Neural cell (in vitro differentiated cells): ENCODE measurements at regions not wholly inside any gene's neighbourhood (a gene's known extent, or its start where the extent isn't known, plus 50 kb on each side); places are given as distances from the start of the nearest gene placed in this dataset.

Experiments used
- H2AFZ ChIP-seq: fragments of 200-600, 300-800 bp; sonication (generic), shearing (Covaris generic); 2 replicates; pipeline ENCODE4 v1.6.0; 2014; ENCODE audit warnings: low read depth, mild to moderate bottlenecking, antibody characterized with exemption, low read length, moderate library complexity
- H3F3A ChIP-seq: fragments of 200-600 bp; shearing (Covaris generic); 2 replicates; pipeline ENCODE4 v1.6.1; 2016; ENCODE audit warnings: mild to moderate bottlenecking, moderate library complexity, mixed read lengths, antibody characterized with exemption, low read length; ENCODE audit not compliant: insufficient read depth, poor library complexity, severe bottlenecking
- H3K27ac ChIP-seq: fragments of 200-600, 300-800 bp; sonication (generic), shearing (Covaris generic); 2 replicates; pipeline ENCODE4 v1.5.1; 2014; ENCODE audit warnings: mild to moderate bottlenecking, low read length, moderate library complexity
- H3K27me3 ChIP-seq: fragments of 300-800, 200-600 bp; sonication (generic), shearing (Covaris generic); 2 replicates; pipeline ENCODE4 v1.6.0; 2014; ENCODE audit warnings: mild to moderate bottlenecking, low read depth, low read length, moderate library complexity; ENCODE audit not compliant: insufficient read depth
- H3K36me3 ChIP-seq: fragments of 300-800, 200-600 bp; sonication (generic), shearing (Covaris generic); 2 replicates; pipeline ENCODE4 v1.5.1; 2014; ENCODE audit warnings: mild to moderate bottlenecking, antibody characterized with exemption, low read length, moderate library complexity; ENCODE audit not compliant: insufficient read depth
- H3K4me2 ChIP-seq: fragments of 300-800, 200-600 bp; sonication (generic), shearing (Covaris generic); 2 replicates; pipeline ENCODE4 v1.6.0; 2014; ENCODE audit warnings: mild to moderate bottlenecking, low read length
- H3K4me3 ChIP-seq: fragments of 300-800, 200-600 bp; sonication (generic), shearing (Covaris generic); 2 replicates; pipeline ENCODE4 v1.5.1; 2014; ENCODE audit warnings: mild to moderate bottlenecking, low read length, moderate library complexity
- H3K79me2 ChIP-seq: fragments of 200-600 bp; shearing (Covaris generic); replicated peaks from 2 replicates; pipeline ENCODE4 v1.6.0; 2014; ENCODE audit warnings: mild to moderate bottlenecking, low read length, moderate library complexity; ENCODE audit not compliant: insufficient read depth
- H3K9ac ChIP-seq: fragments of 300-800, 200-600 bp; sonication (generic), shearing (Covaris generic); 2 replicates; pipeline ENCODE4 v1.6.1; 2016; ENCODE audit warnings: mild to moderate bottlenecking, low read length, mixed read lengths
- H3K9me2 ChIP-seq: fragments of 200-600 bp; shearing (Covaris generic); 2 replicates; pipeline ENCODE4 v1.6.1; 2016; ENCODE audit warnings: mild to moderate bottlenecking, low read length, mixed read lengths; ENCODE audit not compliant: insufficient read depth
- H3K9me3 ChIP-seq: fragments of 200-600, 300-800 bp; sonication (generic), shearing (Covaris generic); 2 replicates; pipeline ENCODE4 v1.6.1; 2016; ENCODE audit warnings: mild to moderate bottlenecking, mixed run types, low read length, moderate library complexity, mixed read lengths
- H4K20me1 ChIP-seq: fragments of 200-600 bp; shearing (Covaris generic); 2 replicates; pipeline ENCODE4 v1.6.1; 2016; ENCODE audit warnings: mild to moderate bottlenecking, mixed run types; ENCODE audit not compliant: insufficient read depth
- CTCF ChIP-seq: fragments of 450-650 bp; IDR thresholded peaks from 2 replicates; pipeline ENCODE4 v1.5.1; 2014; ENCODE audit warnings: antibody characterized with exemption, mild to moderate bottlenecking, moderate library complexity; ENCODE audit not compliant: poor library complexity, severe bottlenecking
- EP300 ChIP-seq: fragments of 450-650 bp; conservative IDR thresholded peaks from 2 replicates; pipeline ENCODE4 v1.6.1; 2014; ENCODE audit warnings: antibody characterized with exemption, mild to moderate bottlenecking, moderate library complexity; ENCODE audit not compliant: poor library complexity, severe bottlenecking
- EZH2 ChIP-seq: fragments of 200-600, 300-800 bp; shearing (Covaris generic), sonication (generic); IDR thresholded peaks from 2 replicates; pipeline ENCODE4 v1.6.1; 2014; ENCODE audit warnings: antibody characterized with exemption, low read length, borderline replicate concordance, mild to moderate bottlenecking; ENCODE audit not compliant: insufficient read depth, poor library complexity, severe bottlenecking
- MXI1 ChIP-seq: fragments of 450-650 bp; conservative IDR thresholded peaks from 2 replicates; pipeline ENCODE4 v1.6.1; 2014; ENCODE audit warnings: antibody characterized with exemption, mild to moderate bottlenecking; ENCODE audit not compliant: poor library complexity, severe bottlenecking
- POLR2AphosphoS5 ChIP-seq: IDR thresholded peaks from 2 replicates; pipeline ENCODE4 v1.6.1; 2012
- RAD21 ChIP-seq: fragments of 450-650 bp; conservative IDR thresholded peaks from 2 replicates; pipeline ENCODE4 v1.6.1; 2014; ENCODE audit warnings: antibody characterized with exemption, mild to moderate bottlenecking, moderate library complexity
- SMC3 ChIP-seq: fragments of 450-650 bp; conservative IDR thresholded peaks from 2 replicates; pipeline ENCODE4 v1.6.1; 2014; ENCODE audit warnings: antibody characterized with exemption, mild to moderate bottlenecking, moderate library complexity; ENCODE audit not compliant: poor library complexity
- TAF1 ChIP-seq: IDR thresholded peaks from 2 replicates; pipeline ENCODE4 v1.6.1; 2012; ENCODE audit warnings: low read depth
- TF ChIP-seq, protein P1 (sequence below): IDR thresholded peaks from 2 replicates; pipeline ENCODE4 v1.6.1; 2012; ENCODE audit warnings: borderline replicate concordance

GRCh38 chr5:121366515-121366914 is 485.2 kb upstream of the FTMT start:
- Histone ChIP-seq H3K4me3 (no peak overlapping the region), H4K20me1 (no peaks in the 10 kb centered on the region), H3K27me3 (no peaks in the 10 kb centered on the region), H3F3A (no peaks in the 10 kb centered on the region), H3K27ac (no peak overlapping the region), H3K79me2 (no peaks in the 10 kb centered on the region), H3K9me2 (peaks cover 3% of the 10 kb centered on the region), H3K9ac (no peak overlapping the region), H2AFZ (no peak overlapping the region), H3K36me3 (no peaks in the 10 kb centered on the region), H3K4me2 (no peak overlapping the region), H3K9me3 (no peaks in the 10 kb centered on the region)
- TF ChIP-seq EP300 (no peak), POLR2AphosphoS5 (no peak), CTCF (no peak)

GRCh38 chr5:121373371-121373770 is 478.3 kb upstream of the FTMT start:
- H3K79me2 ChIP-seq = no peaks in the 10 kb centered on the region
- no peak overlapping the region for H3K4me2 ChIP-seq
- H3K4me3 ChIP-seq = no peak overlapping the region
- H3K36me3 ChIP-seq = no peaks in the 10 kb centered on the region
- TF ChIP-seq EP300 (no peak), RAD21 (no peak), POLR2AphosphoS5 (no peak), EZH2 (no peak), CTCF (no peak)
- TF ChIP-seq, protein P1, sequence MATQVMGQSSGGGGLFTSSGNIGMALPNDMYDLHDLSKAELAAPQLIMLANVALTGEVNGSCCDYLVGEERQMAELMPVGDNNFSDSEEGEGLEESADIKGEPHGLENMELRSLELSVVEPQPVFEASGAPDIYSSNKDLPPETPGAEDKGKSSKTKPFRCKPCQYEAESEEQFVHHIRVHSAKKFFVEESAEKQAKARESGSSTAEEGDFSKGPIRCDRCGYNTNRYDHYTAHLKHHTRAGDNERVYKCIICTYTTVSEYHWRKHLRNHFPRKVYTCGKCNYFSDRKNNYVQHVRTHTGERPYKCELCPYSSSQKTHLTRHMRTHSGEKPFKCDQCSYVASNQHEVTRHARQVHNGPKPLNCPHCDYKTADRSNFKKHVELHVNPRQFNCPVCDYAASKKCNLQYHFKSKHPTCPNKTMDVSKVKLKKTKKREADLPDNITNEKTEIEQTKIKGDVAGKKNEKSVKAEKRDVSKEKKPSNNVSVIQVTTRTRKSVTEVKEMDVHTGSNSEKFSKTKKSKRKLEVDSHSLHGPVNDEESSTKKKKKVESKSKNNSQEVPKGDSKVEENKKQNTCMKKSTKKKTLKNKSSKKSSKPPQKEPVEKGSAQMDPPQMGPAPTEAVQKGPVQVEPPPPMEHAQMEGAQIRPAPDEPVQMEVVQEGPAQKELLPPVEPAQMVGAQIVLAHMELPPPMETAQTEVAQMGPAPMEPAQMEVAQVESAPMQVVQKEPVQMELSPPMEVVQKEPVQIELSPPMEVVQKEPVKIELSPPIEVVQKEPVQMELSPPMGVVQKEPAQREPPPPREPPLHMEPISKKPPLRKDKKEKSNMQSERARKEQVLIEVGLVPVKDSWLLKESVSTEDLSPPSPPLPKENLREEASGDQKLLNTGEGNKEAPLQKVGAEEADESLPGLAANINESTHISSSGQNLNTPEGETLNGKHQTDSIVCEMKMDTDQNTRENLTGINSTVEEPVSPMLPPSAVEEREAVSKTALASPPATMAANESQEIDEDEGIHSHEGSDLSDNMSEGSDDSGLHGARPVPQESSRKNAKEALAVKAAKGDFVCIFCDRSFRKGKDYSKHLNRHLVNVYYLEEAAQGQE = no peak
- no peak overlapping the region for H2AFZ ChIP-seq
- no peak overlapping the region for H3K9ac ChIP-seq
- H3F3A ChIP-seq = no peaks in the 10 kb centered on the region
- H3K27ac ChIP-seq = no peak overlapping the region
- no peaks in the 10 kb centered on the region for H3K27me3 ChIP-seq
- H3K9me2 ChIP-seq = no peaks in the 10 kb centered on the region
- H3K9me3 ChIP-seq = no peaks in the 10 kb centered on the region
- no peaks in the 10 kb centered on the region for H4K20me1 ChIP-seq

GRCh38 chr5:121377461-121377860 is 474.2 kb upstream of the FTMT start:
- Histone ChIP-seq H3K9me2 (no peaks in the 10 kb centered on the region), H3K36me3 (no peaks in the 10 kb centered on the region), H3K4me3 (no peak overlapping the region), H3K27ac (no peak overlapping the region), H2AFZ (no peak overlapping the region), H4K20me1 (no peaks in the 10 kb centered on the region), H3F3A (no peaks in the 10 kb centered on the region), H3K9me3 (no peaks in the 10 kb centered on the region), H3K27me3 (no peaks in the 10 kb centered on the region), H3K79me2 (no peaks in the 10 kb centered on the region), H3K9ac (no peak overlapping the region), H3K4me2 (no peak overlapping the region)
- TF ChIP-seq MXI1 (no peak), EP300 (no peak), CTCF (no peak), POLR2AphosphoS5 (no peak), SMC3 (no peak), TAF1 (no peak)
- TF ChIP-seq, protein P1 = no peak
